ENCODE measurements at regions not wholly inside any gene's neighbourhood (a gene's known extent, or its start where the extent isn't known, plus 50 kb on each side); places are given as distances from the start of the nearest gene placed in this dataset.

DNA sequence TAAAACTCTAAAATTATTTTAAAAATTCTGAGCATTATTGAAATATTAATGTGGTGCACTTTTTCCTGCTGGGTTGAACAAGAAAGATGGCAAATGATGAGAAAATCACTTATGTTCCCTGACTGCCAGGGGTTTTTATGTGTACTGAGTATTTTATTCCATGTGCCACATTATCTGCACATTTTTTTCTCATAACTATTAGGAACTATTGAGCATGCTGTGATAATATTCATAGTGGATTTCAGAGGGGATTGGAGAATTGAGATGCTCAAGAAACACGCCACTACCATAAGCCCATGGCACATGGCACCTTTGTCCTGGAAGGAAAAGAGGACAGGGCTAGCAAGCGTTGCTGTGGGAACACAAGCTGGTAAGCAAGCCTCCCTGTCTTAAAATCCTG is 478.5 kb upstream of the GYPC start:
- H3K27ac ChIP-seq: no peak overlapping the region
- no peak for TF ChIP-seq ZFX (IDR thresholded peaks at IDR 0.05; ENCODE audit: borderline replicate concordance)
- TF ChIP-seq, protein P1, sequence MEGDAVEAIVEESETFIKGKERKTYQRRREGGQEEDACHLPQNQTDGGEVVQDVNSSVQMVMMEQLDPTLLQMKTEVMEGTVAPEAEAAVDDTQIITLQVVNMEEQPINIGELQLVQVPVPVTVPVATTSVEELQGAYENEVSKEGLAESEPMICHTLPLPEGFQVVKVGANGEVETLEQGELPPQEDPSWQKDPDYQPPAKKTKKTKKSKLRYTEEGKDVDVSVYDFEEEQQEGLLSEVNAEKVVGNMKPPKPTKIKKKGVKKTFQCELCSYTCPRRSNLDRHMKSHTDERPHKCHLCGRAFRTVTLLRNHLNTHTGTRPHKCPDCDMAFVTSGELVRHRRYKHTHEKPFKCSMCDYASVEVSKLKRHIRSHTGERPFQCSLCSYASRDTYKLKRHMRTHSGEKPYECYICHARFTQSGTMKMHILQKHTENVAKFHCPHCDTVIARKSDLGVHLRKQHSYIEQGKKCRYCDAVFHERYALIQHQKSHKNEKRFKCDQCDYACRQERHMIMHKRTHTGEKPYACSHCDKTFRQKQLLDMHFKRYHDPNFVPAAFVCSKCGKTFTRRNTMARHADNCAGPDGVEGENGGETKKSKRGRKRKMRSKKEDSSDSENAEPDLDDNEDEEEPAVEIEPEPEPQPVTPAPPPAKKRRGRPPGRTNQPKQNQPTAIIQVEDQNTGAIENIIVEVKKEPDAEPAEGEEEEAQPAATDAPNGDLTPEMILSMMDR (IDR thresholded peaks at IDR 0.05): no peak

DNA sequence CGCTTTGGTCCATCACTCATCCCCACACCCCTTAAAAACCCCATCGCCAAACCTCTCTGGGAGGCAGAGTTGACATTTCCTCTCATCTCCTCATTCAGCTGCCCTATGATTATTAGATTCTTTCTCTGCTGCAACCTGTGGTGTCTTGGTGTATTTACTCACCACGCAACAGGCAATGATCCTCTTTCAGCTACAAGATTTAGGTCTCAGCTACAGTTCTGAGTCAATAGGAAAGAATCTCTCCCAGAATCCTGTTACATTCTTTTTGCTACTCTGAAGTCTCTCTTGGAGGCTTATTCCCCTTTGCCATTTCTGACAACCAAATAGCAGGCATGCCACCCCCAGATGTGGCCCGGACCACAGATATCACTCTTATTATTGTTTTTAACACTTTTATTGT is 468.3 kb upstream of the GYPC start:
- H3K27ac ChIP-seq: no peak overlapping the region
- TF ChIP-seq, protein P1 (IDR thresholded peaks at IDR 0.05): no peak
- TF ChIP-seq ZFX (IDR thresholded peaks at IDR 0.05; ENCODE audit: borderline replicate concordance): no peak

DNA sequence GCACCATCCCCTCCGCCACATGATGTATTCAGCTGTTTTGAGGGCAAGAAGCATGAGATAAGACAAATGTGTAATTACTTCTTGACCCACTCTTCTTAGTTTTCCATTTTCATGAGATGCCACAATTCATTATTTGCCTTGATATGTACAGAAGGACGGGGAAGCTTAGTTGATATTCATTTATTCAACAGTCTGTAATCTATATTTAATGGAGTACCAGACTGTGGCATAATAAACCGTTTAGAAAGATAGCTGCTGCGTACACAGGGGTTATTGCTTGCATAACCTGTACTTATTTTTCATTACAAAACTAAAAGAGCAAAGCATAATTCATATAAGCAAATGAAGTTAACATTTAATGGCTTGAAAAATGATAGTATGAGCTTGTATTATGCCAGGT is 466.4 kb upstream of the GYPC start:
- TF ChIP-seq ZFX (IDR thresholded peaks at IDR 0.05; ENCODE audit: borderline replicate concordance): no peak
- TF ChIP-seq, protein P1 (IDR thresholded peaks at IDR 0.05): no peak
- H3K27ac ChIP-seq: no peak overlapping the region

DNA sequence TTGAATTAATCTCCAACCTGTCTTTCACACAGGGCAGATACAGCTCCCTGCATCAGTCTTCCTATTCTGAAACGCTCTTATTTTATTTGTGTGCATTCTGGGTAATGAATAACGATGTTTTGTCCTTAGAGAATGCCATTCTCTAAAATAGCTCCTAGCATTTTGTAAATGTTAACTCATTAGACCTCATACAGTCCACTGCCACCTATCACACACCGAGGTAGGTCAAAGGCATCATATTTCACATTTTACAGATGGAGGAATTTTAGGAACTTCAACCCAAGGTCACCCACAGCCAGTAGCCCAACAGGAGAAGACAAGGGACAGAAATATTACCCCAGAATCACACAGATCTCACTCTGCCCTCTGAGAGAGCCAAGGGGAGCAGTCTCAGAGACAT is 455.4 kb upstream of the GYPC start:
- no peak for TF ChIP-seq ZFX (IDR thresholded peaks at IDR 0.05; ENCODE audit: borderline replicate concordance)
- TF ChIP-seq, protein P1 (IDR thresholded peaks at IDR 0.05): no peak

DNA sequence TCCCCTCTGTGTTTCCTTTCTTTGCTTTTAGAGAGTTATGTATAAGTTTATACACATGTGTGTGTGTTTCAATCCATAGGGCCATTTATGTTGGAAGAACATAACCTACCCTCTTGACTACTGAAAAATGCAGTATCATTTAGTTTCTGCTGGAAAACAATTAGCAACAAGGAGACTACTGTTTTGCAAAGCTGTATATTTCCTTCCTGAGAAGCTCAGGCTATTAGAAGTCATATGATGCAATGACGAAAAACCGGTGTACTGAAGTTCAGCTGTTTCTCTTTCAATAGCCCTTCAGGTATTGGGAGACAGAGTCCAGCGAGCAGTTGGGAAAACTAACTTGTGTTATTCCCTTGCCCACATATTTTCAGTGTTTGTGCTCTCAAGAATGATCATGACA is 447.7 kb upstream of the GYPC start:
- no peak overlapping the region for H3K27ac ChIP-seq
- TF ChIP-seq, protein P1 (IDR thresholded peaks at IDR 0.05): no peak
- TF ChIP-seq ZFX (IDR thresholded peaks at IDR 0.05; ENCODE audit: borderline replicate concordance): no peak

More for the DNA sequence above, 455.4 kb upstream of the GYPC start:
- no peak overlapping the region for H3K27ac ChIP-seq

DNA sequence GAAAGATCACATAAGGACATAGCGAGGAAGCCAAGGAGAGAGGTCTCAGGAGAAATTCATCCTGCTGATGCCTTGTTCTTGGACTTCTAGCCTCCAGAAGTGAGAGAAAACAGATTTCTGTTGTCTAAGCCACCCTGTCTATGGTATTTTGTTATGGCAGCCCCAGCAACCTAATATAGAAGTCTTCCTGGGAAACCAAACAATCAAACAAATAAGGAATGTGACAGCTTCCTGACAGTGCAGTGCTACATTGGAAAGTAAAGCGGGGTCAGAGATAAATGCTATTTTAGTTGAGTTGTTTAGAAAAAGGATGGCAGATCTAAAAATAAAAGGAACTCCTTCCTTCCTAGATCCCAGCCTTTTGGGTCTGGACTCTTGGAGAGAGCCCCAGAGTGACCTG is 443.2 kb upstream of the GYPC start:
- no peak overlapping the region for H3K27ac ChIP-seq
- no peak for TF ChIP-seq ZFX (IDR thresholded peaks at IDR 0.05; ENCODE audit: borderline replicate concordance)
- TF ChIP-seq, protein P1 (IDR thresholded peaks at IDR 0.05): no peak

DNA sequence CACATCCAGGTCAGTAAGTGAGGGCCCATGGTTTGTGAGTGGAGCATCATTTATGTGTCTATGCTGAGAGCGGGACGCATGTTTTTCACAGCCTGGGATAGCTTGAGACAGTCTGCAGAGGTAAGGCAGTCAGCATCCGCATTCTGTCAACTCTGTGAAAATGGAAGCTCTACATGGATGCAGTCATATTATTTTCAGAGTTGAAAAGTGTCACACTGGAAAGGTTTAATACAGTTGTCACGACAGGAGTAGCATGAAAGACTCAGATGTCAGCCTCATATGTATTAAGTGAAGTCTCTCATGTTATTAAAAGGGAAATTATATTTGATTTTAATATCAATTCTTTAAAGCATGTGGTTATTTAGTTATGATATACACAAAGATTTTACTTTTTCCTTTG is 436.9 kb upstream of the GYPC start:
- TF ChIP-seq, protein P1 (IDR thresholded peaks at IDR 0.05): no peak
- no peak for TF ChIP-seq ZFX (IDR thresholded peaks at IDR 0.05; ENCODE audit: borderline replicate concordance)
- no peak overlapping the region for H3K27ac ChIP-seq

Data from 22Rv1 (cell line).